Fibroblast of lung (primary cell): ENCODE measurements at regions not wholly inside any gene's neighbourhood (a gene's known extent, or its start where the extent isn't known, plus 50 kb on each side); places are given as distances from the start of the nearest gene placed in this dataset.

Experiments used
- DNase-seq, 2 donors: peaks; one replicate each; pipeline versions ENCODE4 v3.0.0 to v3.0.0-alpha.2; 2010; ENCODE audit warnings: low read depth in 2 of 2
- H2AFZ ChIP-seq: 2 replicates; pipeline ENCODE4 v1.5.1; 2012; ENCODE audit warnings: low read length, control low read depth, inconsistent platforms
- H3K27ac ChIP-seq: 2 replicates; pipeline ENCODE4 v1.5.1; 2011; ENCODE audit warnings: low read length, control low read depth; ENCODE audit not compliant: insufficient read depth
- H3K27me3 ChIP-seq: 2 replicates; pipeline ENCODE4 v1.5.1; 2011; ENCODE audit warnings: mild to moderate bottlenecking, low read length; ENCODE audit not compliant: control insufficient read depth, insufficient read depth
- H3K36me3 ChIP-seq: 2 replicates; pipeline ENCODE4 v1.5.1; 2011; ENCODE audit warnings: low read length; ENCODE audit not compliant: control insufficient read depth, insufficient read depth
- H3K4me1 ChIP-seq: 2 replicates; pipeline ENCODE4 v1.5.1; 2011; ENCODE audit warnings: low read length; ENCODE audit not compliant: control insufficient read depth, insufficient read depth; ENCODE audit errors: extremely low read depth
- H3K4me2 ChIP-seq: 2 replicates; pipeline ENCODE4 v1.5.1; 2011; ENCODE audit warnings: low read length, control low read depth; ENCODE audit not compliant: insufficient read depth; ENCODE audit errors: extremely low read depth
- H3K4me3 ChIP-seq, 4 experiments: fragments of 200-600 bp in 1 of 4; sonication (generic) in 1 of 4; replicated peaks in 1 of 4; 2 replicates each; pipeline ENCODE4 v1.5.1; 2011 to 2016; ENCODE audit warnings: low read length in 4 of 4, low read depth in 3 of 4, mild to moderate bottlenecking in 3 of 4, control low read depth in 2 of 4, inconsistent platforms in 1 of 4, mixed read lengths in 1 of 4; ENCODE audit not compliant: insufficient read depth in 1 of 4; ENCODE audit errors: control extremely low read depth in 1 of 4
- H3K79me2 ChIP-seq: 2 replicates; pipeline ENCODE4 v1.5.1; 2012; ENCODE audit warnings: mild to moderate bottlenecking, low read length, inconsistent platforms; ENCODE audit not compliant: control insufficient read depth, insufficient read depth
- H3K9ac ChIP-seq: 2 replicates; pipeline ENCODE4 v1.5.1; 2011; ENCODE audit warnings: mild to moderate bottlenecking, low read length, control low read depth; ENCODE audit not compliant: insufficient read depth
- H3K9me3 ChIP-seq: 2 replicates; pipeline ENCODE4 v1.5.1; 2012; ENCODE audit warnings: low read depth, low read length; ENCODE audit not compliant: control insufficient read depth, insufficient read depth
- H4K20me1 ChIP-seq: 2 replicates; pipeline ENCODE4 v1.5.1; 2011; ENCODE audit warnings: low read length; ENCODE audit not compliant: control insufficient read depth, insufficient read depth; ENCODE audit errors: extremely low read depth
- EZH2 ChIP-seq: IDR thresholded peaks from 2 replicates; pipeline ENCODE4 v1.5.1; 2012; ENCODE audit warnings: low read length, control low read depth, mild to moderate bottlenecking; ENCODE audit errors: missing control alignments
- TF ChIP-seq, protein P1 (sequence below), 2 donors: IDR thresholded peaks in 1 of 2; conservative IDR thresholded peaks in 1 of 2; 1 replicate in 1 of 2; 2 replicates in 1 of 2; pipeline ENCODE4 v1.5.1; 2011 to 2012; ENCODE audit warnings: low read length in 2 of 2, control low read depth in 1 of 2, inconsistent platforms in 1 of 2, low read depth in 1 of 2, mild to moderate bottlenecking in 1 of 2

DNA sequence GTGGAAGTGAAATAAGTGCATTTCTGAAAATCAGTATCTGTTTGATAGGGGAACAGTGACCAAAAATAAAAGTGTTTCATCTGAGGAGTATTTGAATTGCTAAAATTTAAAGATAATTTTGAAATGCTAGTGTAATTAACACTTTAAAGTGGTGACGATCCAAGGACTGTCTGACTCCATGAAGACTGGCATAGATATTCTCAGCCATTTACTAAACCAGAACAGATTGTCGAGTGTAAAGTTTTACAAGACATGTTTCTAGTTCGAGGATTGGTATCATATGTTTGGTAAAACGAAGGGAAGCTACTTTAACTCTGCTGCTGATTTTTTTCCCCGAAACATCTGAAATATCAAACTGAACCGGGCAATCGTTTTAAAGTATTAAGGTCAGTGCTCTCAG, 417.9 kb downstream of the EPHA4 start:
- no peak overlapping the region for H3K4me2 ChIP-seq
- no peaks in the 10 kb centered on the region for H3K36me3 ChIP-seq
- no peaks in the 10 kb centered on the region for H3K27me3 ChIP-seq
- H3K9ac ChIP-seq = no peak overlapping the region
- no peak overlapping the region for H3K4me3 ChIP-seq
- no peaks in the 10 kb centered on the region for H4K20me1 ChIP-seq
- H3K4me1 ChIP-seq = no peaks in the 10 kb centered on the region
- no peaks in the 10 kb centered on the region for H3K9me3 ChIP-seq
- no peak for DNase-seq
- TF ChIP-seq EZH2 = no peak
- TF ChIP-seq, protein P1, sequence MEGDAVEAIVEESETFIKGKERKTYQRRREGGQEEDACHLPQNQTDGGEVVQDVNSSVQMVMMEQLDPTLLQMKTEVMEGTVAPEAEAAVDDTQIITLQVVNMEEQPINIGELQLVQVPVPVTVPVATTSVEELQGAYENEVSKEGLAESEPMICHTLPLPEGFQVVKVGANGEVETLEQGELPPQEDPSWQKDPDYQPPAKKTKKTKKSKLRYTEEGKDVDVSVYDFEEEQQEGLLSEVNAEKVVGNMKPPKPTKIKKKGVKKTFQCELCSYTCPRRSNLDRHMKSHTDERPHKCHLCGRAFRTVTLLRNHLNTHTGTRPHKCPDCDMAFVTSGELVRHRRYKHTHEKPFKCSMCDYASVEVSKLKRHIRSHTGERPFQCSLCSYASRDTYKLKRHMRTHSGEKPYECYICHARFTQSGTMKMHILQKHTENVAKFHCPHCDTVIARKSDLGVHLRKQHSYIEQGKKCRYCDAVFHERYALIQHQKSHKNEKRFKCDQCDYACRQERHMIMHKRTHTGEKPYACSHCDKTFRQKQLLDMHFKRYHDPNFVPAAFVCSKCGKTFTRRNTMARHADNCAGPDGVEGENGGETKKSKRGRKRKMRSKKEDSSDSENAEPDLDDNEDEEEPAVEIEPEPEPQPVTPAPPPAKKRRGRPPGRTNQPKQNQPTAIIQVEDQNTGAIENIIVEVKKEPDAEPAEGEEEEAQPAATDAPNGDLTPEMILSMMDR (conservative IDR thresholded peaks at IDR 0.05 in 1 of 2, IDR thresholded peaks at IDR 0.05 in 1 of 2; ENCODE audit: low read depth in 1 of 2, low read length in 2 of 2) = no peak
- H3K27ac ChIP-seq = no peak overlapping the region
- H2AFZ ChIP-seq = no peak overlapping the region
- no peaks in the 10 kb centered on the region for H3K79me2 ChIP-seq

DNA sequence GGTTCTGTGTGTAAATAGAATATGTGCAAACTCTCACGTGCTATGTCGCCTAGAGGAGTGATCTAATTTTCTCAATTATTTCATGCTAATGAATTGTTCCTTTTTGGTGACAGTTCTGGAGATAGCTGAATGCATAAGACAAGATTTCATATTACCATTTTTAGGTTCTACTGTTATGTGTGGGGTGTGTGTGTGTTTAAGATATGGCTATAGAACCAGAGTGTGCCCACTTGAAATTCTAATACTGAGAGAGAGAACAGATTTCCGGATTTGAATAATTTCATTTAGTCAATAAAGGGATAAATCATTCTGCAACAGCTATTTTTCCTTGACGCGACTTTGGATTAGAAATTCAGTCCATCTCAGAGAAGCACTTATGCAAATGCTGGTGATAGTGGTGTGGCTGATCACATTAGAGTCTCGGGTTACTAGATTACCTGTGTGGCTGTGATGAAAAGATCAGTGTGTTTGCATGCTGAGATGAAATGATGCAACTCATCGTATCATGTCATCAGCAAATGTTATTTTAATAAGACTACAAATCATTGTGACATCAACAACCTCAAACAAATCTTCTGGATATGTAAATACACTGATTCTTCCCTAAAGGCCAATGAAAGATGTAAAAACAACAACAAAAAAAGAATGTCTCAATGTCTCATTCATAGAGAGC, 415.9 kb downstream of the EPHA4 start:
- no peaks in the 10 kb centered on the region for H3K4me1 ChIP-seq
- no peak overlapping the region for H3K4me3 ChIP-seq
- H3K4me2 ChIP-seq = no peak overlapping the region
- no peak overlapping the region for H3K9ac ChIP-seq
- H3K36me3 ChIP-seq = no peaks in the 10 kb centered on the region
- no peak overlapping the region for H3K27ac ChIP-seq
- no peak for DNase-seq
- H3K79me2 ChIP-seq = no peaks in the 10 kb centered on the region
- TF ChIP-seq, protein P1 (conservative IDR thresholded peaks at IDR 0.05 in 1 of 2, IDR thresholded peaks at IDR 0.05 in 1 of 2; ENCODE audit: low read depth in 1 of 2, low read length in 2 of 2) = no peak
- TF ChIP-seq EZH2 = no peak
- H4K20me1 ChIP-seq = no peaks in the 10 kb centered on the region
- H3K27me3 ChIP-seq = no peaks in the 10 kb centered on the region
- H3K9me3 ChIP-seq = no peaks in the 10 kb centered on the region
- H2AFZ ChIP-seq = no peak overlapping the region

DNA sequence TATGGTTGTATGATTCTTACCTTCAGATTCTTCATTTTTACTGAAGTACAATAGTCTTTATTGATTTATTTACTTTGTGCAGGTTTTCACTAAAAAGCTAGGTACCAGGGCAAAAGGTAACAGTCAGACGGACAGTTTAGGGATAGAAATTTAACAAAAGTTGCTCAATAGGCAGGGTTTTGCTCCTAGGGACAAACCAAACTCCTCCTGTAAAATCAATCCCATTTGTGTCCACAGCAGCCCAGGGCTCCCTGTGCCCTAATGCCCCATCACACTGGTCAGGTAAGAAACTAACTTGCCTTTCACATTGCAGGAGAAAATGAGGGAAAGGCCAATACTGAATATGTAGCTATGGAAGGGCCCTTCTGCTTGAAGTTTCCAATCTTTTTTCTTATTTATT, 410.9 kb downstream of the EPHA4 start:
- Histone ChIP-seq H3K4me2 (no peak overlapping the region), H3K79me2 (no peaks in the 10 kb centered on the region), H3K36me3 (no peaks in the 10 kb centered on the region), H3K27ac (no peak overlapping the region), H4K20me1 (no peaks in the 10 kb centered on the region), H2AFZ (no peak overlapping the region), H3K27me3 (no peaks in the 10 kb centered on the region), H3K9ac (no peak overlapping the region), H3K4me3 (no peak overlapping the region), H3K9me3 (no peaks in the 10 kb centered on the region), H3K4me1 (no peaks in the 10 kb centered on the region)
- TF ChIP-seq, protein P1 (conservative IDR thresholded peaks at IDR 0.05 in 1 of 2, IDR thresholded peaks at IDR 0.05 in 1 of 2; ENCODE audit: low read depth in 1 of 2, low read length in 2 of 2) = no peak
- no peak for TF ChIP-seq EZH2
- DNase-seq = no peak
